IMR-90 (cell line): ENCODE measurements at regions not wholly inside any gene's neighbourhood (a gene's known extent, or its start where the extent isn't known, plus 50 kb on each side); places are given as distances from the start of the nearest gene placed in this dataset.

Experiments
- ATAC-seq: fragments of 200-7000 bp; cut with Tn5 transposase; 2 replicates; pipeline ENCODE4 v1.9.1; 2020; ENCODE audit warnings: low read depth, mild to moderate bottlenecking, moderate library complexity
- BruUV-seq: library from RNA; stranded (reverse); fragments of 400-500 nt; replicated peaks from 2 replicates; lab custom pipeline; 2021; lab: Mats Ljungman, UMichigan
- CTCF ChIA-PET: fragments of 300-600 bp; formaldehyde crosslinking; extraction: SDS; loops from one replicate; lab custom pipeline; 2021; ENCODE audit warnings: antibody characterized with exemption; lab: Yijun Ruan, JAX
- POLR2A ChIA-PET: fragments of 300-600 bp; sonication (Branson Sonifier 250); formaldehyde crosslinking; loops from one replicate; lab custom pipeline; 2022; ENCODE audit warnings: antibody characterized with exemption; ENCODE audit not compliant: unreplicated experiment; lab: Charles Lee
- DNase-seq: peaks from one replicate; pipeline ENCODE4 v3.0.0; 2013
- H2AFZ ChIP-seq: replicated peaks from 2 replicates; pipeline ENCODE3; 2013; ENCODE audit warnings: low read length, mild to moderate bottlenecking; ENCODE audit not compliant: poor library complexity
- H2AK5ac ChIP-seq: 2 replicates; pipeline ENCODE4 v1.6.1; 2013; ENCODE audit warnings: low read depth, low read length, inconsistent platforms
- H2AK9ac ChIP-seq: replicated peaks from 2 replicates; pipeline ENCODE3; 2013; ENCODE audit warnings: mild to moderate bottlenecking, low read depth, low read length, moderate library complexity; ENCODE audit not compliant: poor library complexity
- H2BK120ac ChIP-seq: 2 replicates; pipeline ENCODE4 v1.6.1; 2013; ENCODE audit warnings: low read depth, low read length, inconsistent platforms
- H2BK15ac ChIP-seq: 3 replicates; pipeline ENCODE4 v1.6.1; 2013; ENCODE audit warnings: low read depth, low read length, inconsistent platforms
- H2BK20ac ChIP-seq: 2 replicates; pipeline ENCODE4 v1.6.1; 2013; ENCODE audit warnings: low read depth, mild to moderate bottlenecking, inconsistent platforms, low read length, moderate library complexity
- H2BK5ac ChIP-seq: 2 replicates; pipeline ENCODE4 v1.6.1; 2013; ENCODE audit warnings: mild to moderate bottlenecking, low read depth, low read length, inconsistent platforms; ENCODE audit not compliant: poor library complexity, severe bottlenecking
- H3K14ac ChIP-seq: replicated peaks from 2 replicates; pipeline ENCODE4 v1.6.1; 2013; ENCODE audit warnings: low read depth, low read length, inconsistent platforms
- H3K18ac ChIP-seq: 2 replicates; pipeline ENCODE4 v1.6.1; 2013; ENCODE audit warnings: low read depth, low read length, control low read depth
- H3K23ac ChIP-seq: 2 replicates; pipeline ENCODE4 v1.6.1; 2013; ENCODE audit warnings: low read depth, low read length, inconsistent platforms
- H3K27ac ChIP-seq: 2 replicates; pipeline ENCODE4 v1.5.1; 2013; ENCODE audit warnings: mild to moderate bottlenecking, control low read depth, low read length; ENCODE audit not compliant: insufficient read depth
- H3K27me3 ChIP-seq: 2 replicates; pipeline ENCODE4 v1.6.1; 2013; ENCODE audit warnings: low read length; ENCODE audit not compliant: control insufficient read depth, insufficient read depth
- H3K36me3 ChIP-seq: 2 replicates; pipeline ENCODE4 v1.6.1; 2013; ENCODE audit warnings: low read length, mixed read lengths; ENCODE audit not compliant: control insufficient read depth, insufficient read depth
- H3K4ac ChIP-seq: 2 replicates; pipeline ENCODE4 v1.6.1; 2013; ENCODE audit warnings: low read depth, low read length, inconsistent platforms
- H3K4me1 ChIP-seq: 2 replicates; pipeline ENCODE4 v1.6.1; 2013; ENCODE audit warnings: low read length, mixed read lengths; ENCODE audit not compliant: control insufficient read depth, insufficient read depth
- H3K4me2 ChIP-seq: 2 replicates; pipeline ENCODE4 v1.6.1; 2013; ENCODE audit warnings: low read depth, mild to moderate bottlenecking, control low read depth, low read length, moderate library complexity
- H3K4me3 ChIP-seq: 2 replicates; pipeline ENCODE4 v1.5.1; 2013; ENCODE audit warnings: low read depth, mild to moderate bottlenecking, control low read depth, low read length, moderate library complexity; ENCODE audit not compliant: insufficient read depth
- H3K56ac ChIP-seq: 2 replicates; pipeline ENCODE4 v1.6.1; 2013; ENCODE audit warnings: low read length, inconsistent platforms; ENCODE audit not compliant: insufficient read depth; ENCODE audit errors: extremely low read depth
- H3K79me1 ChIP-seq, 2 experiments: 2 replicates each; pipeline ENCODE4 v1.6.1; 2013; ENCODE audit warnings: low read length in 2 of 2, inconsistent platforms in 1 of 2, low read depth in 1 of 2
- H3K9ac ChIP-seq: 2 replicates; pipeline ENCODE4 v1.6.1; 2013; ENCODE audit warnings: low read depth, low read length, control low read depth
- H3K9me1 ChIP-seq: 2 replicates; pipeline ENCODE4 v1.6.1; 2013; ENCODE audit warnings: low read length, inconsistent platforms; ENCODE audit not compliant: insufficient read depth
- H3K9me3 ChIP-seq: 2 replicates; pipeline ENCODE4 v1.6.1; 2013; ENCODE audit warnings: low read length; ENCODE audit not compliant: control insufficient read depth, insufficient read depth
- H4K20me1 ChIP-seq: 2 replicates; pipeline ENCODE4 v1.6.1; 2013; ENCODE audit warnings: low read length, inconsistent platforms; ENCODE audit not compliant: insufficient read depth
- H4K5ac ChIP-seq: 2 replicates; pipeline ENCODE4 v1.6.1; 2013; ENCODE audit warnings: mild to moderate bottlenecking, low read depth, low read length, control low read depth
- H4K8ac ChIP-seq, 2 experiments: 2 replicates each; pipeline ENCODE4 v1.6.1; 2013; ENCODE audit warnings: low read depth in 2 of 2, low read length in 2 of 2, control low read depth in 1 of 2, inconsistent platforms in 1 of 2
- H4K91ac ChIP-seq: 2 replicates; pipeline ENCODE4 v1.6.1; 2013; ENCODE audit warnings: low read depth, low read length, inconsistent platforms; ENCODE audit not compliant: insufficient read depth
- BHLHE40 ChIP-seq: fragments of 150-350 bp; IDR thresholded peaks from 2 replicates; pipeline ENCODE4 v1.6.1; 2016; ENCODE audit warnings: mild to moderate bottlenecking, low read depth, low read length
- CEBPB ChIP-seq: IDR thresholded peaks from 2 replicates; pipeline ENCODE4 v1.6.1; 2012; ENCODE audit warnings: low read depth, low read length, improper control_type of control experiment
- CHD1 ChIP-seq: IDR thresholded peaks from 2 replicates; pipeline ENCODE4 v1.6.1; 2012; ENCODE audit warnings: low read depth, low read length, improper control_type of control experiment
- FOS ChIP-seq: fragments of 150-350 bp; IDR thresholded peaks from 2 replicates; pipeline ENCODE4 v1.6.1; 2016; ENCODE audit warnings: low read depth, low read length
- MAFK ChIP-seq: IDR thresholded peaks from 2 replicates; pipeline ENCODE4 v1.6.1; 2012; ENCODE audit warnings: low read depth, low read length, improper control_type of control experiment
- MAZ ChIP-seq: IDR thresholded peaks from 2 replicates; pipeline ENCODE4 v1.6.1; 2012; ENCODE audit warnings: low read depth, mild to moderate bottlenecking, low read length, improper control_type of control experiment, moderate library complexity, borderline replicate concordance
- MXI1 ChIP-seq: IDR thresholded peaks from 2 replicates; pipeline ENCODE4 v1.6.1; 2012; ENCODE audit warnings: low read depth, mild to moderate bottlenecking, low read length, moderate library complexity, borderline replicate concordance
- NFE2L2 ChIP-seq: fragments of 150-350 bp; IDR thresholded peaks from 2 replicates; pipeline ENCODE4 v1.6.1; 2016; ENCODE audit warnings: low read depth, mild to moderate bottlenecking, low read length
- POLR2A ChIP-seq: IDR thresholded peaks from 2 replicates; pipeline ENCODE4 v1.6.1; 2012; ENCODE audit warnings: mild to moderate bottlenecking, low read depth, low read length
- RAD21 ChIP-seq: IDR thresholded peaks from 2 replicates; pipeline ENCODE4 v1.6.1; 2012; ENCODE audit warnings: low read length, improper control_type of control experiment
- RCOR1 ChIP-seq: IDR thresholded peaks from 2 replicates; pipeline ENCODE4 v1.6.1; 2012; ENCODE audit warnings: mild to moderate bottlenecking, low read length, improper control_type of control experiment; ENCODE audit not compliant: insufficient replicate concordance
- RFX5 ChIP-seq: IDR thresholded peaks from 2 replicates; pipeline ENCODE4 v1.8.0; 2012; ENCODE audit warnings: low read depth, mild to moderate bottlenecking, low read length, moderate library complexity
- SMC3 ChIP-seq: fragments of 150-350 bp; IDR thresholded peaks from 2 replicates; pipeline ENCODE4 v1.6.1; 2016; ENCODE audit warnings: low read depth, mild to moderate bottlenecking, antibody characterized with exemption, low read length, moderate library complexity
- WGBS, 2 experiments: methylation state at CpG; one replicate each; pipeline versions ENCODE4 v1.1.5 to v1.1.7; 2013; ENCODE audit warnings: missing lambda C conversion rate in 2 of 2; ENCODE audit not compliant: insufficient read length in 1 of 2; ENCODE audit errors: extremely low coverage in 2 of 2; 5-methylcytosine and 5-hydroxymethylcytosine counted together
- dilution Hi-C: fragments of 300-500 bp; cut with HindIII; formaldehyde crosslinking; loops from one replicate; pipeline ENCODE4 v1.14.3; 2018; ENCODE audit warnings: low sequenced_read_pairs; ENCODE audit not compliant: unreplicated experiment
- in situ Hi-C: fragments of 300-500 bp; cut with MboI; formaldehyde crosslinking; loops from 3 replicates; pipeline ENCODE4 v1.14.3; 2019; ENCODE audit warnings: low sequenced_read_pairs, inconsistent platforms, mixed read lengths
- intact Hi-C: fragments of 100-400 bp; cut with micrococcal nuclease; formaldehyde crosslinking; loops from 2 replicates; pipeline ENCODE4 v1.10.0; 2022
- TF ChIP-seq, protein P1 (sequence below): fragments of 150-350 bp; IDR thresholded peaks from 2 replicates; pipeline ENCODE4 v1.6.1; 2016; ENCODE audit warnings: low read depth, mild to moderate bottlenecking, low read length, moderate library complexity, borderline replicate concordance
- TF ChIP-seq, protein P2 (sequence below): fragments of 150-350 bp; IDR thresholded peaks from 2 replicates; pipeline ENCODE4 v1.6.1; 2017; ENCODE audit warnings: mild to moderate bottlenecking, antibody characterized with exemption, low read length, low read depth
- TF ChIP-seq, protein P3 (sequence below): conservative IDR thresholded peaks from 2 replicates; pipeline ENCODE4 v1.5.1; 2012; ENCODE audit warnings: mild to moderate bottlenecking, low read depth, low read length, improper control_type of control experiment

DNA sequence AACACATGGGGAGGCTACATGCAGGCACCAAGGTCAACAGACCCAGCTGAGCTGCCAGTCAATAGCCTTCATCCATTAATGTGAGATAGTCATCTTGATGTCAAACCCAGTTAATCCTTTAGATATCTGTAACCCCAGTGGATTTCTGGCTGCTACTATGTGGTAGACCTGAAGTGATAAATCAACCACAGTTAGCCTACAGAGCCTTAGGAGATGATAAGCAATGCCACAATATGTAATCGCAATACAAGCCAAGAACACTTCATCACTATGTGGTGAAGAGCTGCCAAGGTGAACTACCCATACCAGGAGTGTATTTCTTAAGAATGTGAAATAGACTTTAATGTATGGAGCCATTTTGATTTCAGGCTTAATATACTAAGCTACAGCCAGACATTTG is 1175.5 kb downstream of the DTWD2 start:
- Histone ChIP-seq H3K4me3 (no peak overlapping the region), H3K36me3 (no peaks in the 10 kb centered on the region), H4K20me1 (no peaks in the 10 kb centered on the region), H2BK15ac (no peak overlapping the region), H2AK5ac (no peak overlapping the region), H3K4me1 (no peaks in the 10 kb centered on the region), H3K9ac (no peak overlapping the region), H3K9me3 (0 out of 2 replicates have a peak, but pooled peaks cover 3% of the 10 kb centered on the region), H4K8ac (no peak overlapping the region), H3K9me1 (no peaks in the 10 kb centered on the region), H3K56ac (no peak overlapping the region), H4K5ac (no peak overlapping the region), H3K27ac (no peak overlapping the region), H3K79me1 (no peaks in the 10 kb centered on the region), H2AFZ (no peak overlapping the region), H2BK120ac (no peak overlapping the region), H3K4ac (no peak overlapping the region), H3K14ac (no peak overlapping the region), H2AK9ac (no peak overlapping the region), H2BK20ac (no peak overlapping the region), H3K18ac (no peak overlapping the region), H2BK5ac (no peak overlapping the region), H3K23ac (no peak overlapping the region), H3K27me3 (no peaks in the 10 kb centered on the region), H4K91ac (no peak overlapping the region), H3K4me2 (no peak overlapping the region)
- intact Hi-C loops (no loop called here), dilution Hi-C loops (no loop called here), in situ Hi-C loops (no loop called here)
- CTCF ChIA-PET: interaction anchor here (0.6 kb wide), 1 partner anchor 91 kb away, joined by 3 read pairs; no protein-coding TSS in a partner anchor
- ATAC-seq: no peak
- POLR2A ChIA-PET: no interaction called here
- BruUV-seq: no TSS peak
- TF ChIP-seq MAZ (no peak), FOS (no peak), POLR2A (no peak), RFX5 (no peak), NFE2L2 (no peak), CEBPB (no peak), RCOR1 (no peak), MXI1 (no peak), MAFK (no peak), RAD21 (no peak), CHD1 (no peak), SMC3 (no peak), BHLHE40 (no peak)
- TF ChIP-seq, protein P1, sequence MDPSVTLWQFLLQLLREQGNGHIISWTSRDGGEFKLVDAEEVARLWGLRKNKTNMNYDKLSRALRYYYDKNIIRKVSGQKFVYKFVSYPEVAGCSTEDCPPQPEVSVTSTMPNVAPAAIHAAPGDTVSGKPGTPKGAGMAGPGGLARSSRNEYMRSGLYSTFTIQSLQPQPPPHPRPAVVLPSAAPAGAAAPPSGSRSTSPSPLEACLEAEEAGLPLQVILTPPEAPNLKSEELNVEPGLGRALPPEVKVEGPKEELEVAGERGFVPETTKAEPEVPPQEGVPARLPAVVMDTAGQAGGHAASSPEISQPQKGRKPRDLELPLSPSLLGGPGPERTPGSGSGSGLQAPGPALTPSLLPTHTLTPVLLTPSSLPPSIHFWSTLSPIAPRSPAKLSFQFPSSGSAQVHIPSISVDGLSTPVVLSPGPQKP: no peak
- TF ChIP-seq, protein P2, sequence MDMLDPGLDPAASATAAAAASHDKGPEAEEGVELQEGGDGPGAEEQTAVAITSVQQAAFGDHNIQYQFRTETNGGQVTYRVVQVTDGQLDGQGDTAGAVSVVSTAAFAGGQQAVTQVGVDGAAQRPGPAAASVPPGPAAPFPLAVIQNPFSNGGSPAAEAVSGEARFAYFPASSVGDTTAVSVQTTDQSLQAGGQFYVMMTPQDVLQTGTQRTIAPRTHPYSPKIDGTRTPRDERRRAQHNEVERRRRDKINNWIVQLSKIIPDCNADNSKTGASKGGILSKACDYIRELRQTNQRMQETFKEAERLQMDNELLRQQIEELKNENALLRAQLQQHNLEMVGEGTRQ: no peak
- TF ChIP-seq, protein P3, sequence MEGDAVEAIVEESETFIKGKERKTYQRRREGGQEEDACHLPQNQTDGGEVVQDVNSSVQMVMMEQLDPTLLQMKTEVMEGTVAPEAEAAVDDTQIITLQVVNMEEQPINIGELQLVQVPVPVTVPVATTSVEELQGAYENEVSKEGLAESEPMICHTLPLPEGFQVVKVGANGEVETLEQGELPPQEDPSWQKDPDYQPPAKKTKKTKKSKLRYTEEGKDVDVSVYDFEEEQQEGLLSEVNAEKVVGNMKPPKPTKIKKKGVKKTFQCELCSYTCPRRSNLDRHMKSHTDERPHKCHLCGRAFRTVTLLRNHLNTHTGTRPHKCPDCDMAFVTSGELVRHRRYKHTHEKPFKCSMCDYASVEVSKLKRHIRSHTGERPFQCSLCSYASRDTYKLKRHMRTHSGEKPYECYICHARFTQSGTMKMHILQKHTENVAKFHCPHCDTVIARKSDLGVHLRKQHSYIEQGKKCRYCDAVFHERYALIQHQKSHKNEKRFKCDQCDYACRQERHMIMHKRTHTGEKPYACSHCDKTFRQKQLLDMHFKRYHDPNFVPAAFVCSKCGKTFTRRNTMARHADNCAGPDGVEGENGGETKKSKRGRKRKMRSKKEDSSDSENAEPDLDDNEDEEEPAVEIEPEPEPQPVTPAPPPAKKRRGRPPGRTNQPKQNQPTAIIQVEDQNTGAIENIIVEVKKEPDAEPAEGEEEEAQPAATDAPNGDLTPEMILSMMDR: no peak
- WGBS, 2 experiments: no CpG with 5 or more reads among the region's 1 CpG
- DNase-seq: no peak
